ENCODE measurements at regions not wholly inside any gene's neighbourhood (a gene's known extent, or its start where the extent isn't known, plus 50 kb on each side); places are given as distances from the start of the nearest gene placed in this dataset.

GRCh38 chr3:117995842-117996437, 1038.7 kb downstream of the IGSF11 start:
- TF ChIP-seq CTCF (IDR thresholded peaks at IDR 0.05; ENCODE audit: control extremely low read depth in 1 of 3, insufficient read depth in 1 of 3, low read depth in 1 of 3, low read length in 3 of 3) (no peak), RAD21 (IDR thresholded peaks at IDR 0.05 in 1 of 2, conservative IDR thresholded peaks at IDR 0.05 in 1 of 2; ENCODE audit: low read depth in 2 of 2, low read length in 2 of 2) (no peak), MAFK (IDR thresholded peaks at IDR 0.05; ENCODE audit: low read depth, low read length) (no peak), SP2 (IDR thresholded peaks at IDR 0.05; ENCODE audit: low read length) (no peak), POLR2A (IDR thresholded peaks at IDR 0.05; ENCODE audit: control extremely low read depth in 1 of 2, low read depth in 2 of 2, low read length in 2 of 2) (no peak)
